ENCODE measurements at regions not wholly inside any gene's neighbourhood (a gene's known extent, or its start where the extent isn't known, plus 50 kb on each side); places are given as distances from the start of the nearest gene placed in this dataset.

- TF ChIP-seq CTCF (IDR thresholded peaks at IDR 0.05) (peak; percentile 30), EZH2 (IDR thresholded peaks at IDR 0.05) (no peak)
Measured at GRCh38 chr14:85958069-85958468, 428.1 kb downstream of the FLRT2 start.

Measured in neural progenitor cell (in vitro differentiated cells).